ENCODE measurements at regions not wholly inside any gene's neighbourhood (a gene's known extent, or its start where the extent isn't known, plus 50 kb on each side); places are given as distances from the start of the nearest gene placed in this dataset.

GRCh38 chrX:40385682-40386081 lies 195.1 kb upstream of the ATP6AP2 start:
- TF ChIP-seq CTCF (IDR thresholded peaks at IDR 0.05) = no peak
- no peak for TF ChIP-seq POLR2A (IDR thresholded peaks at IDR 0.05)

Measured in uterus (tissue), 2 donors.